H1 (cell line): ENCODE measurements at regions not wholly inside any gene's neighbourhood (a gene's known extent, or its start where the extent isn't known, plus 50 kb on each side); places are given as distances from the start of the nearest gene placed in this dataset.

Experiments
- CTCF ChIA-PET: fragments of 300-600 bp; sonication (Branson Sonifier 250); formaldehyde crosslinking; loops from one replicate; lab custom pipeline; 2021; ENCODE audit not compliant: partially characterized antibody; lab: Charles Lee
- POLR2A ChIA-PET: fragments of 300-600 bp; sonication (Branson Sonifier 250); formaldehyde crosslinking; loops from one replicate; lab custom pipeline; 2021; ENCODE audit warnings: inconsistent platforms; ENCODE audit not compliant: partially characterized antibody; lab: Charles Lee
- DNase-seq, 2 experiments: peaks; one replicate each; pipeline versions ENCODE4 v3.0.0 to v3.0.0-alpha.2; 2010 to 2022; ENCODE audit warnings: low spot score in 2 of 2, low read depth in 1 of 2, mixed read lengths in 1 of 2
- FAIRE-seq: peaks from 2 replicates; lab custom pipeline; 2011; peaks lifted over from hg19 to GRCh38; lab: Jason Lieb, UNC
- H2AFZ ChIP-seq: 2 replicates; pipeline ENCODE4 v1.8.1; 2012; ENCODE audit warnings: low read length, inconsistent platforms
- H2AK5ac ChIP-seq: 2 replicates; pipeline ENCODE4 v1.6.1; 2013; ENCODE audit warnings: low read depth, low read length
- H2BK120ac ChIP-seq: replicated peaks from 2 replicates; pipeline ENCODE3; 2013; ENCODE audit warnings: low read depth, low read length, inconsistent platforms
- H2BK12ac ChIP-seq: 2 replicates; pipeline ENCODE4 v1.6.1; 2013; ENCODE audit warnings: low read depth, low read length
- H2BK15ac ChIP-seq: 2 replicates; pipeline ENCODE4 v1.6.1; 2013; ENCODE audit warnings: low read length
- H2BK20ac ChIP-seq: 2 replicates; pipeline ENCODE4 v1.6.1; 2013; ENCODE audit warnings: low read length
- H2BK5ac ChIP-seq: 2 replicates; pipeline ENCODE4 v1.6.1; 2013; ENCODE audit warnings: low read depth, low read length
- H3K14ac ChIP-seq: 2 replicates; pipeline ENCODE4 v1.6.1; 2013; ENCODE audit warnings: inconsistent platforms; ENCODE audit not compliant: insufficient read length
- H3K18ac ChIP-seq: 2 replicates; pipeline ENCODE4 v1.6.1; 2013; ENCODE audit warnings: low read length; ENCODE audit errors: extremely low read depth
- H3K23ac ChIP-seq: 2 replicates; pipeline ENCODE4 v1.6.1; 2013; ENCODE audit warnings: inconsistent platforms; ENCODE audit not compliant: insufficient read length
- H3K23me2 ChIP-seq: 2 replicates; pipeline ENCODE4 v1.6.1; 2013; ENCODE audit warnings: low read depth, low read length
- H3K27ac ChIP-seq: 2 replicates; pipeline ENCODE4 v1.6.1; 2011; ENCODE audit warnings: low read depth, low read length, inconsistent platforms
- H3K27me3 ChIP-seq, 4 experiments: replicated peaks in 1 of 4; 1 replicate in 1 of 4; 2 replicates in 3 of 4; pipeline versions ENCODE4 v1.6.1 to v1.8.1; 2011 to 2013; ENCODE audit warnings: low read length in 3 of 4, mild to moderate bottlenecking in 3 of 4, inconsistent platforms in 2 of 4, mixed read lengths in 2 of 4, moderate library complexity in 1 of 4; ENCODE audit not compliant: control insufficient read depth in 3 of 4, insufficient read depth in 3 of 4; ENCODE audit errors: extremely low read depth in 1 of 4
- H3K36me3 ChIP-seq, 4 experiments: 2 replicates each; pipeline versions ENCODE4 v1.6.1 to v1.8.1; 2011 to 2013; ENCODE audit warnings: mild to moderate bottlenecking in 4 of 4, low read length in 3 of 4, moderate library complexity in 2 of 4, control low read depth in 1 of 4, inconsistent platforms in 1 of 4; ENCODE audit not compliant: insufficient read depth in 4 of 4, control insufficient read depth in 2 of 4
- H3K4ac ChIP-seq: replicated peaks from 2 replicates; pipeline ENCODE3; 2013; ENCODE audit warnings: low read length, low read depth, mixed read lengths, inconsistent platforms; ENCODE audit not compliant: insufficient read length
- H3K4me1 ChIP-seq, 4 experiments: replicated peaks in 1 of 4; 1 replicate in 1 of 4; 2 replicates in 3 of 4; pipeline versions ENCODE4 v1.6.1 to v1.8.1; 2011 to 2013; ENCODE audit warnings: low read length in 3 of 4, inconsistent platforms in 2 of 4, mixed read lengths in 1 of 4; ENCODE audit not compliant: insufficient read depth in 4 of 4, control insufficient read depth in 3 of 4
- H3K4me2 ChIP-seq, 2 experiments: 2 replicates each; pipeline versions ENCODE4 v1.6.1 to v1.8.1; 2011 to 2013; ENCODE audit warnings: low read depth in 2 of 2, low read length in 2 of 2, control low read depth in 1 of 2, inconsistent platforms in 1 of 2, mild to moderate bottlenecking in 1 of 2; ENCODE audit not compliant: insufficient read depth in 1 of 2
- H3K4me3 ChIP-seq, 4 experiments: fragments of 200-600, 300-600 bp in 1 of 4; sonication (generic), shearing (Covaris generic), sonication (Bioruptor Twin) in 1 of 4; 2 replicates each; pipeline versions ENCODE4 v1.5.1 to v1.8.1; 2011 to 2016; ENCODE audit warnings: low read length in 4 of 4, low read depth in 3 of 4, control low read depth in 2 of 4, inconsistent platforms in 2 of 4, mild to moderate bottlenecking in 2 of 4, mixed read lengths in 1 of 4, moderate library complexity in 1 of 4; ENCODE audit not compliant: insufficient read depth in 2 of 4; ENCODE audit errors: extremely low read depth in 1 of 4
- H3K56ac ChIP-seq: replicated peaks from 2 replicates; pipeline ENCODE3; 2013; ENCODE audit warnings: low read depth, mild to moderate bottlenecking, mixed read lengths, low read length, inconsistent platforms; ENCODE audit not compliant: insufficient read length
- H3K79me1 ChIP-seq: 2 replicates; pipeline ENCODE4 v1.6.1; 2013; ENCODE audit warnings: low read depth, low read length, control low read depth
- H3K79me2 ChIP-seq, 2 experiments: 2 replicates each; pipeline versions ENCODE4 v1.6.1 to v1.8.1; 2012 to 2013; ENCODE audit warnings: low read length in 2 of 2, mild to moderate bottlenecking in 2 of 2, inconsistent platforms in 1 of 2; ENCODE audit not compliant: insufficient read depth in 2 of 2, control insufficient read depth in 1 of 2
- H3K9ac ChIP-seq, 4 experiments: replicated peaks in 1 of 4; 1 replicate in 1 of 4; 2 replicates in 3 of 4; pipeline versions ENCODE4 v1.6.1 to v1.8.1; 2011 to 2013; ENCODE audit warnings: low read depth in 3 of 4, low read length in 3 of 4, control low read depth in 2 of 4, mild to moderate bottlenecking in 2 of 4, moderate library complexity in 2 of 4, inconsistent platforms in 1 of 4; ENCODE audit errors: extremely low read depth in 1 of 4
- H3K9me3 ChIP-seq, 2 experiments: 2 replicates each; pipeline versions ENCODE4 v1.6.1 to v1.8.1; 2012 to 2013; ENCODE audit warnings: mild to moderate bottlenecking in 2 of 2, moderate library complexity in 2 of 2, control low read depth in 1 of 2, inconsistent platforms in 1 of 2, low read depth in 1 of 2, low read length in 1 of 2, mixed read lengths in 1 of 2; ENCODE audit not compliant: insufficient read depth in 2 of 2
- H4K20me1 ChIP-seq, 2 experiments: replicated peaks in 1 of 2; 2 replicates each; pipeline versions ENCODE3 to v1.8.1; 2011 to 2013; ENCODE audit warnings: inconsistent platforms in 2 of 2, low read length in 2 of 2, mild to moderate bottlenecking in 1 of 2; ENCODE audit not compliant: insufficient read depth in 2 of 2, control insufficient read depth in 1 of 2
- H4K5ac ChIP-seq: 2 replicates; pipeline ENCODE4 v1.6.1; 2013; ENCODE audit warnings: low read length, low read depth, mixed read lengths, inconsistent platforms; ENCODE audit not compliant: insufficient read length
- H4K8ac ChIP-seq: 2 replicates; pipeline ENCODE4 v1.8.0; 2013; ENCODE audit warnings: mild to moderate bottlenecking, moderate library complexity, low read length, inconsistent platforms; ENCODE audit not compliant: insufficient read depth; ENCODE audit errors: extremely low read depth
- H4K91ac ChIP-seq: replicated peaks from 2 replicates; pipeline ENCODE3; 2013; ENCODE audit warnings: low read length, mixed read lengths, inconsistent platforms; ENCODE audit not compliant: insufficient read length
- ASH2L ChIP-seq: fragments of 200-600, 300-600 bp; sonication (generic); IDR thresholded peaks from one replicate; pipeline ENCODE4 v1.7.1; 2017; ENCODE audit warnings: low read length
- BACH1 ChIP-seq: IDR thresholded peaks from 2 replicates; pipeline ENCODE4 v1.6.1; 2012; ENCODE audit warnings: low read length, improper control_type of control experiment
- BRCA1 ChIP-seq: IDR thresholded peaks from 2 replicates; pipeline ENCODE4 v1.6.1; 2012; ENCODE audit warnings: low read depth, low read length, improper control_type of control experiment
- EGR1 ChIP-seq: IDR thresholded peaks from 2 replicates; pipeline ENCODE4 v1.6.1; 2011; ENCODE audit warnings: low read depth, low read length, borderline replicate concordance
- EP300 ChIP-seq, 2 experiments: IDR thresholded peaks; 1 replicate in 1 of 2; 2 replicates in 1 of 2; pipeline ENCODE4 v1.6.1; 2011 to 2012; ENCODE audit warnings: low read depth in 2 of 2, low read length in 2 of 2, mild to moderate bottlenecking in 2 of 2, borderline replicate concordance in 1 of 2, inconsistent platforms in 1 of 2, moderate library complexity in 1 of 2
- GTF2F1 ChIP-seq: IDR thresholded peaks from 2 replicates; pipeline ENCODE4 v1.6.1; 2012; ENCODE audit warnings: low read depth, low read length, improper control_type of control experiment, borderline replicate concordance
- HDAC6 ChIP-seq: IDR thresholded peaks from one replicate; pipeline ENCODE4 v1.7.1; 2012; ENCODE audit warnings: low read depth, mild to moderate bottlenecking, inconsistent platforms, low read length, moderate library complexity
- JUN ChIP-seq: IDR thresholded peaks from 2 replicates; pipeline ENCODE4 v1.6.1; 2011; ENCODE audit warnings: low read depth, mild to moderate bottlenecking, improper control_type of control experiment, low read length
- POLR2A ChIP-seq, 2 experiments: IDR thresholded peaks; 1 replicate in 1 of 2; 2 replicates in 1 of 2; pipeline ENCODE4 v1.6.1; 2011; ENCODE audit warnings: low read depth in 2 of 2, low read length in 2 of 2, mild to moderate bottlenecking in 2 of 2; ENCODE audit errors: control extremely low read depth in 1 of 2
- POLR2AphosphoS5 ChIP-seq: IDR thresholded peaks from 2 replicates; pipeline ENCODE4 v1.6.1; 2011; ENCODE audit warnings: low read depth, low read length
- RBBP5 ChIP-seq: IDR thresholded peaks from 2 replicates; pipeline ENCODE4 v1.7.1; 2012; ENCODE audit warnings: low read depth, mild to moderate bottlenecking, inconsistent platforms, low read length, moderate library complexity, borderline replicate concordance
- RNF2 ChIP-seq: fragments of 200-900, 300-1000 bp; sonication (generic); IDR thresholded peaks from 2 replicates; pipeline ENCODE4 v1.7.1; 2016; ENCODE audit warnings: borderline replicate concordance, low read depth, mild to moderate bottlenecking, antibody characterized with exemption, low read length; ENCODE audit not compliant: poor library complexity, severe bottlenecking; ENCODE audit errors: missing control alignments
- SIX5 ChIP-seq: IDR thresholded peaks from 2 replicates; pipeline ENCODE4 v1.6.1; 2011; ENCODE audit warnings: mild to moderate bottlenecking, low read depth, low read length
- WGBS, 2 experiments: shearing (Covaris generic) in 1 of 2; methylation state at CpG; one replicate each; pipeline versions ENCODE4 v1.1.6 to v1.1.7; 2013 to 2015; ENCODE audit warnings: low lambda C conversion rate in 2 of 2, mixed read lengths in 2 of 2, inconsistent platforms in 1 of 2, low coverage in 1 of 2, missing lambda C conversion rate in 1 of 2; ENCODE audit not compliant: insufficient replicate concordance in 2 of 2, insufficient coverage in 1 of 2, insufficient read length in 1 of 2; ENCODE audit errors: extremely low coverage in 1 of 2, missing lambda C conversion rate in 1 of 2; 5-methylcytosine and 5-hydroxymethylcytosine counted together
- TF ChIP-seq, protein P1 (sequence below): IDR thresholded peaks from 2 replicates; pipeline ENCODE4 v1.6.1; 2011; ENCODE audit warnings: low read depth, mild to moderate bottlenecking, low read length; ENCODE audit not compliant: insufficient read depth

DNA sequence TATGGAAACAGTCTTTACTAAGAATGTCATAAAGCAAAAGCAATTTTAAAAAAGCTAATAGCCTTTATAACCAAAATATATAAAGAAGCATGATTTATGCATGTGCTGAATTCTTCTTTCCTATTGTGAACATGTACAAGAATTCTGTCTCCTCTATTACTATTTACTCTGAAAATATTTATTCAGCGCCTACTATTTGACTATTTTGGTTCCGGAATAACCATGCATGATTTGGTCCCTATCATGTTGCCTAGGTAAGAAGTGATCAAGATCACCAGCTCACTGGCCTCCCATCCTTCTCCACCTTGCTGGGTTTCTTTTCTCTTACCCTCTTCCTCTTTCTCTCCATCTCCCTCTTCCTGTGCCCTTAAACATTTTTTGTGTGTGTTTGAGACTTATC is 443.8 kb downstream of the SH3GL2 start:
- Histone ChIP-seq H3K9ac (no peak overlapping the region), H2BK12ac (no peak overlapping the region), H3K27ac (no peak overlapping the region), H3K14ac (no peak overlapping the region), H3K79me1 (no peaks in the 10 kb centered on the region), H3K56ac (no peak overlapping the region), H3K27me3 (no peaks in the 10 kb centered on the region), H3K23ac (no peak overlapping the region), H3K4me2 (no peak overlapping the region), H4K20me1 (no peaks in the 10 kb centered on the region), H3K4me3 (no peak overlapping the region), H3K79me2 (no peaks in the 10 kb centered on the region), H3K18ac (no peak overlapping the region), H2BK120ac (no peak overlapping the region), H3K4ac (no peak overlapping the region), H4K91ac (no peak overlapping the region), H2AK5ac (no peak overlapping the region), H4K5ac (no peak overlapping the region), H3K9me3 (peaks cover 0 to 6% of the 10 kb centered on the region in 2 experiments; a peak in 2 of 4 replicates), H3K4me1 (no peaks in the 10 kb centered on the region), H3K36me3 (no peaks in the 10 kb centered on the region), H2BK20ac (no peak overlapping the region), H2AFZ (no peak overlapping the region), H3K23me2 (no peaks in the 10 kb centered on the region), H2BK15ac (no peak overlapping the region), H4K8ac (no peak overlapping the region), H2BK5ac (no peak overlapping the region)
- WGBS, 2 experiments: 87% methylated on average over 2 of the region's 2 CpGs; no CpG with 5 or more reads in 1 of the 2 experiments
- DNase-seq: no peak
- ChIA-PET CTCF (interaction anchor here (0.8 to 1.7 kb wide), 6 partner anchors 10 to 212 kb away, joined by 3 to 6 read pairs (median 4); no protein-coding TSS in a partner anchor), POLR2A (no interaction called here)
- TF ChIP-seq POLR2A (IDR thresholded peaks at IDR 0.05; ENCODE audit: control extremely low read depth in 1 of 2, low read depth in 2 of 2, low read length in 2 of 2): no peak
- no peak for TF ChIP-seq RBBP5
- no peak for TF ChIP-seq RNF2
- TF ChIP-seq ASH2L: no peak
- TF ChIP-seq HDAC6: no peak
- no peak for TF ChIP-seq BACH1
- no peak for TF ChIP-seq BRCA1
- no peak for TF ChIP-seq JUN
- no peak for TF ChIP-seq SIX5
- TF ChIP-seq POLR2AphosphoS5: no peak
- TF ChIP-seq, protein P1, sequence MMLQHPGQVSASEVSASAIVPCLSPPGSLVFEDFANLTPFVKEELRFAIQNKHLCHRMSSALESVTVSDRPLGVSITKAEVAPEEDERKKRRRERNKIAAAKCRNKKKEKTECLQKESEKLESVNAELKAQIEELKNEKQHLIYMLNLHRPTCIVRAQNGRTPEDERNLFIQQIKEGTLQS: no peak
- no peak for TF ChIP-seq EGR1
- no peak for TF ChIP-seq EP300 (IDR thresholded peaks at IDR 0.05; ENCODE audit: borderline replicate concordance in 1 of 2, low read depth in 2 of 2, low read length in 2 of 2)
- no peak for TF ChIP-seq GTF2F1
- FAIRE-seq: no peak
